GM18502 (cell line): ENCODE measurements at regions not wholly inside any gene's neighbourhood (a gene's known extent, or its start where the extent isn't known, plus 50 kb on each side); places are given as distances from the start of the nearest gene placed in this dataset.
"Not testable (repeated sequence)": the region's sequence is repeated elsewhere in the genome, so short reads cannot be mapped to it uniquely, and the experiment has no call there.

Source experiments
- ATAC-seq: cut with Tn5 transposase; IDR thresholded peaks from one replicate; pipeline ENCODE4 v1.9.1; 2021; ENCODE audit warnings: mild to moderate bottlenecking; ENCODE audit not compliant: unreplicated experiment, poor library complexity

DNA sequence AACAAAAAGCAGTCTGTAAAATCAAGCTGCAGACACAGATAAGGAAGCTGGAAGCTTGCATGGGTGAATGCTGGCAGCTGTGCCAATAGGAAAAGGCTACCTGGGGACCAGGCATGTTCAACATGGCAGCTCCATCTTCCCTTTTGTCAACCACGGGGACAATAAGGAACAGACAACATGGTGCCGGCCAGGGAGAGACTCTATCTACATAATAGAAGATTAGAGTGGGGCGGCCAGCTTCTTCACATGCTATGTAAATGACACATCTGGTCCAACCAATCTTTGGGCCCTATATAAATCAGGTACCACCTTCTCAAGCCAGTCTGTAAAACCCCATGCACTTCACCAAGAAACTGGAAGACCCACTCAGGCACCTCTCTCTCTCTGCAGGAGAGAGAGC, 157.6 kb downstream of the SUDS3 start:
- no peak for ATAC-seq

DNA sequence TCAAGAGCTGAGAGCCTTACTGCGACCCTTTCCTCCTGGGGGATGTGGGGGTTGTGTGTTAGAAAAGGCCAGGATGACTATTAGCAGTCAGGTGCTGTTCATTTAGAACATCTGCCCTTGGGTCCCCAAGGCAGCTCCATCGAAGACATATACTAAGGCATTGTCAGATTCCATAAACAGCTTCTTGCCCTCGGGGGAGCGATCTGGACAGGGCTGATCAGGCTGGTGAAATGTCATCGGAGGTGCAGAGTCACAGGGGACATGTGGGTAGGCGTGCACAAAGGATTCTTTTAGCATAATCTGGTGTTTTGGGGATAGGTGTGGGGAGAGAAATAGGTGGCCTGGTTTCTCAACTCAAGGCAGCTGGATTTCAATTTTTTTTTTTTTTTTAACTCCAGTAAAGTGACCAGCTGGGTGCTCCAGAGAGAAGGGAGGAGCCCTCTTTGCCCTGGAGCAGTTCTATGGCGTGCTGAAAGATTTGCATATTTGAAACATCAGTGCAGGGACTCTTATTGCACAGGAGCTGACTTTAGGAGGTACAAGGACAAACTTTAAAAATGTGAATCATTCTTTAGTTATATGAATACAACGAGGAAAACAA, 160.1 kb downstream of the SUDS3 start:
- no peak for ATAC-seq

- ATAC-seq, result no peak
Measured at GRCh38 chr12:118537481-118537917, 161.1 kb downstream of the SUDS3 start.

DNA sequence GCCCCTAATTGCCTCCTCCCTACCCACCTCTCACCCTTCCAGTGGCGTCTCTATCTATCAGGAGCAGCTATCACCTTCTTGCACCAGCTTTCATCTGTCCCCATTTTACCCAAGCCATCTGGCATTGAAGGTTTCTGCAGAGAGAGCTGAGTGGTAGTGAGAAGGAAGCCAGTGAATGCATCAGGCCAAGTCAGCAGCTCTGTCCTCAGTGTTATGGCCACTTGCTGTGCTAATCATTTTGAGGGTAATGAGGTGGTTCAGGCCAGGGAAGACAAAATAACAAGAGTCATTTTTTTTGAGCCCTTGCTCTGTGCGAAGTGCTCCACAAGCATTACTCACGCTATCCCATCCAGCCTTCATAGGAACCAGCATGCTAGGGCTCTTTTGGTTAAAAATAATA, 164.7 kb downstream of the SUDS3 start:
- no peak for ATAC-seq

GRCh38 chr12:118541934-118542333, 165.6 kb downstream of the SUDS3 start:
- ATAC-seq, result no peak

DNA sequence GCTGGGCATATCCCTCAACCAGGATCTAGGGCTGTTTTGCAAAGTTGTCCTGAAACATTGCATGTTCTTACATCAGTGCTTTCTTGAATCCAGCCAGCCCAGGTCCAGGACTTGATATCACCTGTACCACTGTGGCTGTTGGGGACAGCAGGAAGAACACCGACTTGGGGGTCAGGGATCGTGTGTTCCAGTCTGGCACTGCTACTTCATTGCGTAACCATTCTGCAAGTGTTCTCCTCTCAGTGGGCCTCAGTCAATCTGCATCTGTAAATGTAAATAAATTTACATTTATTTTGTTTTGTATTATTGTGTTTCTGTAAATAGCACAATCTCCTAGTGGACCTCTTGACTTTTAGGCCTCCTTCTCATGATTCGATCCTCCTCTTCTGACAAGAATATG, 167.3 kb downstream of the SUDS3 start:
- ATAC-seq, result no peak

DNA sequence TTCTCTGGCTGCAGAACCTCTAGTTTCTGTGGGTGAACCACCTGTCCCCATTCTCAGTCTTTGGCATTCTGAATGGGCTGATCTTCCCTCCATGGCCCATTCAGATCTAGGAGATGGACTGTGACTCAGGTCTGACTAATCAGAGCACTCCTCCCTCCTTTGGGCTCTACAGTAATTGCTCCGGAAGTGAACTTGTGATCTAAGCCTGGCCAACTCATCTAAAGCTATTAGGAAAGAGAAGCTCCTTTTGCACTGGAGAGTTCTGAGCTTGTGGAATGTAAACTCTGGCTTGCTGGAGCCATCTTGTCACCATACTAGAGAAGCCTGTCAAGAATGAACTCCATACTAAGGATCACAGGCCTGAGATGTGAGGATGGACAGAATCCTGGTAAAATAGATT, 168.2 kb downstream of the SUDS3 start:
- no peak for ATAC-seq

DNA sequence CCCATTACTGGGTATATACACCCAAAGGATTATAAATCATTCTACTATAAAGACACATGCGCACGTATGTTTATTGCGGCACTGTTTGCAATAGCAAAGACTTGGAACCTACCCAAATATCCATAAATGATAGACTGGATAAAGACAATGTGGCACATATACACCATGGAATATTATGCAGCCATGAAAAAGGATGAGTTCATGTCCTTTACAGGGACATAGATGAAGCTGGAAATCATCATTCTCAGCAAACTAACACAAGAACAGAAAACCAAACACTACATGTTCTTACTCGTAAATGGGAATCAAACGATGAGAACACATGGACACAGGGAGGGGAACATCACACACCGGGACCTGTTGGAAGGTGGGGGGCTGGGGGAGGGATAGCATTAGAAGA, 171.3 kb downstream of the SUDS3 start:
- not testable (repeated sequence) for ATAC-seq

DNA sequence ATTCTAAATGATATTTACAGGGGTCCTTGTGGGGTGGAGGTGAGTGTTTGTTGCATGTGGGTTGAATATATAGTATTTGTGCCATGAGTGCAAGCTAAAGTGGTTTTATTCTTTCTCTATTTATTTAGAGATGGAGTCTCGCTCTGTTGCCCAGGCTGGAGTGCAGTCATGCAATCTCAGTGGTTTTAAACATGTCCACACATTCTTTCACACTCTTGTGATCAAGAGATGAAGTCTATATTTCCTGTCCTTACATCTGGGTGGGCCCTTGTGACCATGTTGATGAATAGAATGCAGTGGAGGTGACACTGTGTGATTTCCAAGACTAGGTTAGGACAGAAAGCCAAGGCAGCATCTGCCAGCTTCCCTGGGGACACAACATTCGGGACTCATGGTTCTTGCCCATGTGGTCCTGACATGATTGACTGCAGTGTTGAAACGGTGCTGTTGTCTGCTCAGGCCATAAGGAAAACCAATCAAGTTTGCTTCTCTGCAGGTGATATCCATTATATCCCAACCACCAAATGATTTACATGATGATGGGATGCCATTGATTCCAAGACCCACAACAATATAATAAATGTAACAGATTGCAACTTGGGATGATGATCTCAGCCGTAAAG, 172.6 kb downstream of the SUDS3 start:
- ATAC-seq, result no peak

DNA sequence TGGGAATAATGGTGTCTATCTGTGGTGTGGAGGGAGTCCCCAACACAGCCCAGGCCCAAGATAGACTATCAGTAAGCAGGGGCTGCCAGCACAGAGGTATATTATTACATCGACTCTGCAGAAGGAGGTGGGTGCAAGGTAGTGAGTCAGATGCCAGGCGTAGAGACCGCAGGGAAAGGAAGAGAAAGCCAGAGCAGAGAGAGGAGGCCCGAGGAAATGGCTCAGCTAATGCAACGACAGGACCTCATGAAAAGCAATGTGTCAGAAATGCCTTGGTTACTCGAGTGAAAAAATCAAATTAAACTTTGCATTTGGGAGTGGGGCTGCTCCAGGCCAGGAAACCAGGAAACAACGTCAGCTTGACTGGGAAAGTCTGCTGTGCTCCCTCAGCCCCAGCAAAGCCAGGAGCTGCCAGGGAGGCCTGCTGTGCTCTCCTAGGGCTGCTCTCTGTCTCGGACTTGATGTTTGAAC, 173.2 kb downstream of the SUDS3 start:
- no peak for ATAC-seq

DNA sequence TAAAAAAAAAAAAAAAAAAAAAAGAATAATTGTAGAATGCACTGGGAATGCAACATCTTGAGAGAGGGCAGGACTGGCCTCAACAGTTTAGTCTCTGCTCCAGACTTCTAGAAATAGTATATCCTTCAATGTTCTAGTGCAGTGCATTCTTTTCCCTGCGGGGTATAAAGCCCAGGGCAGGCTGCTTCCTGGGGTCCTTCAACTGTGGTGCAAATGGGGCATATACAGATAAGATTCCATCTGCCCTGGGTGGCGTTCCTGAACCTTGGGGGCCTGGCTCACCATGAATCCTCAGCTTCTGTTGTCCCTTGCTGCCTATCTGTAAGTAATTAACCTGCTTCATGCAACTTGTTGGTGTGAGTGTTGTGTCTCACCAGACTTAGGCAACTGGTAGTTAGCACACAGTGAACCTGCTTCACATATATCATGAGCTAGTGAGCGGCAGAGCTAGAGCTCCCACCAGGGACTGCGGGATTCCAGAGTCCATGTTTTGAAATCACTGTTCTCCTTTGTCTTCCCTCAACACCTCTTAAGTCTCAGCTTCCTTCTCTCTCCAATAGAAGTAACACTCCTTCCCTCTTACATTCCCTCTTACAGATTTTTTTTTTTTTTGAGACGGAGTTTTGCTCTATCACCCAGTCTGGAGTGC, 177.6 kb downstream of the SUDS3 start:
- no peak for ATAC-seq

DNA sequence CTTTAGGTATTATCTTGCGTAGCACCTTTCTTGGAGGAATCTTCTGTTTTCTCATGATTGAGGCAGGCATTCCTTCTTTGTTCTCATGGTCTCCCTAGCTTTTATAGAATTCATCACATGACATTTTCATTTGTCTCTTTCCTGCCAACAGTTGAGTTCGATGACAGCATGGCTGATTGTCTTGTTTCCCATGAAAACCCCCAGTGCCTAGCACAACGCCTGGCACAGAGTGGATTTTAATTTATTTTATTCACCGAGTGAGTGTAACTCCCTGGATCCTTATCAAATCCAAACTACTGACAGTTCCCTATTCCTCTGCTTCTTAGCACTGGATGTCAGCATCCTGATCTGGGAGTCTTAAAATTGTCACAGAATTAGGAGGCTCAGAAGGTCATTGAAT, 182.6 kb downstream of the SUDS3 start:
- ATAC-seq, result no peak

- ATAC-seq, result no peak
Measured at GRCh38 chr12:118560733-118561132, 184.4 kb downstream of the SUDS3 start.

GRCh38 chr12:118571730-118572129, 195.4 kb downstream of the SUDS3 start:
- no peak for ATAC-seq

DNA sequence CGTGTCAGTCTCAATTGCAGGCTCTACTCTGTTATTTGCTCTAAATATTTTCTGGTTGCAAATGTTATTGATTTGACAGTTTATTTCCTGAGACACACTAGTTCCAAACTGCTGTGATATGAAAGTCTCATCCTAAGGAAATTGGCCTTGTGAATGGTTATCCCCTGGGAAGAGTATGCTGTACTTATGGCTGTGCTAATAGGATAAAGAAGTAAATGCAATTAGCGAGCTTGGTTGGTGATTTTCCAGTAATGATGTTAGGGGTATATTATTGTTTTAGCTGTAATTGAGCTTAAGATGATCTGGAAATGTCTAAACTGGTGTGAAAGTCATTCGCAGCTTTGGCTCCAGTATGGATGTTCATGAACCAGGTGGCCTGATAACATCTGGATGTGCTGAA, 197.9 kb downstream of the SUDS3 start:
- ATAC-seq, result no peak

- ATAC-seq, result no peak
Measured at GRCh38 chr12:118575730-118576129, 199.4 kb downstream of the SUDS3 start.

DNA sequence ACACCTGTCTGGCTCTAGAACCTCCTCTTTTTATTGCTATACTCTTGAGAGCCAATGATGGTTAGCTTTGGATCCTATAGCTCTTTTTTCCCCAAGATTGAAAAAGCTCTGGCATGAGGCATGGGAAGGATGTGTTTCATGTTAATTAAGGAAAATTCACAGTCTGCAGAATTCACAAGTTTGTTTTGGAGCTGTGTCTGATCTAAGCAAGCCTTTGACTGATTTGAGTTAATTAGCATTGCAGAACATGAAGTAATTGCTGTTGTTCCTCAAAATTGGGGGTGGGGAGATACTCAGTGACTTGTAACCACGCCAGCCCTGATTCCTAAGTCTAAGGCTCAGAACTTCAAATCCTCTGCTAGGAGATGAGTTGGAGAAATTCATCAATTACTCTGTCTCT, 205.0 kb downstream of the SUDS3 start:
- ATAC-seq, result no peak

GRCh38 chr12:118582863-118583262, 206.5 kb downstream of the SUDS3 start:
- no peak for ATAC-seq

GRCh38 chr12:118586433-118586832, 210.1 kb downstream of the SUDS3 start:
- no peak for ATAC-seq

GRCh38 chr12:118589162-118589561, 212.8 kb downstream of the SUDS3 start:
- ATAC-seq, result no peak

DNA sequence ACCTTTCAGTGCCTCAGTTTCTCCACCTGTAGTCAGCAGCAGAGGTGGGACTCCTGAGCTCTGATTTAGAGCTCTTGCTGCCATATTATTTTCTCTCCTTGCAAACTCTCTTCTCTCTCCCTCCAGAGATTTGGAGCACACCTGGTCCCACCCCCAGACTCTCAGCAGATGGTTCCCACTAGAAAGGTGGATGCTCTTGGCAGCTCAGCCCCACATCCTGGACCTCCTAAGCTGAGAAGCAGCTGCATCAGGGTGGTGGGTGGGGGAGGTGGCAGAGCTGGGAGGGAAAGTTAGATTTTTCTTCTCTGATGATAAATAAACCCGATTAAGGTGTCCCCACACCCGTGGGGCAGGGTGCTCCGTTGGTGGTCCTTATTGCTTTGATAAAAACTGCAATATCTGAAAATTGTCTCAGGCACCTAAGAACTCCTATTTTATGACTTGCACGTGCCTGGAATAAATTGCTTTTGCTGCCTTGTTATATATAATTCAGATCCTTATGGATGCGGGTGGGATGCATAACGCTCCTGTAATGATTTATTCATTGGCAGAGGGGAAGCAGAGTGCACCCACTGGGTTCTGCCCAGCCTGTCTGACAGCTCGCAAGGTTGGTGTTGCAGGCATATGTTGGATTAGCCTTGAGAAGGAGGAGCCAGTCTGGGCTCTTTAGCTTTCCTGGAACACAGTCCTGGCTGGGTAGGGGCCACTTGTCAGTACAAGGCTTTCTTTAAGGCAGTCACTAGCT, 214.2 kb downstream of the SUDS3 start:
- no peak for ATAC-seq
